T-cell (primary cell): ENCODE measurements at regions not wholly inside any gene's neighbourhood (a gene's known extent, or its start where the extent isn't known, plus 50 kb on each side); places are given as distances from the start of the nearest gene placed in this dataset.

Source experiments
- ATAC-seq, 4 experiments: fragments of 200-7000 bp in 3 of 4; fragments of 150-1000 bp in 1 of 4; cut with Tn5 transposase; replicated peaks in 1 of 4; 1 replicate in 3 of 4; 2 replicates in 1 of 4; pipeline ENCODE4 v1.10.0; 2021; ENCODE audit warnings: moderate library complexity in 3 of 4, mild to moderate bottlenecking in 2 of 4, moderate number of reproducible peaks in 1 of 4
- CTCF ChIA-PET, 2 donors: fragments of 300-600 bp; sonication (Branson Sonifier 250); formaldehyde crosslinking; loops; one replicate each; lab custom pipeline; 2022; ENCODE audit warnings: antibody characterized with exemption in 2 of 2; lab: Charles Lee
- POLR2A ChIA-PET, 2 donors: fragments of 300-600 bp; sonication (Branson Sonifier 250); formaldehyde crosslinking; loops; one replicate each; lab custom pipeline; 2022; ENCODE audit warnings: antibody characterized with exemption in 2 of 2; lab: Charles Lee
- DNase-seq, 35 experiments: peaks; one replicate each; pipeline versions ENCODE4 v3.0.0 to v3.0.0-alpha.2; 2013 to 2023
- H3K27ac ChIP-seq: one replicate; pipeline ENCODE4 v1.5.1; 2013; ENCODE audit warnings: low read length
- H3K27me3 ChIP-seq, 2 experiments: replicated peaks in 1 of 2; 1 replicate in 1 of 2; 2 replicates in 1 of 2; pipeline versions ENCODE4 v1.6.1 to v1.7.0; 2013; ENCODE audit warnings: low read length in 1 of 2, mixed read lengths in 1 of 2; ENCODE audit not compliant: control insufficient read depth in 2 of 2, insufficient read depth in 2 of 2; ENCODE audit errors: extremely low read depth in 1 of 2
- H3K36me3 ChIP-seq, 2 donors: 1 replicate in 1 of 2; 2 replicates in 1 of 2; pipeline versions ENCODE4 v1.6.1 to v1.7.0; 2013; ENCODE audit warnings: low read length in 1 of 2; ENCODE audit not compliant: control insufficient read depth in 2 of 2, insufficient read depth in 1 of 2; ENCODE audit errors: extremely low read depth in 1 of 2
- H3K4me1 ChIP-seq, 2 experiments: 1 replicate in 1 of 2; 2 replicates in 1 of 2; pipeline versions ENCODE4 v1.6.1 to v1.7.0; 2013; ENCODE audit warnings: low read length in 2 of 2, mixed read lengths in 1 of 2; ENCODE audit not compliant: insufficient read depth in 2 of 2, control insufficient read depth in 1 of 2; ENCODE audit errors: extremely low read depth in 1 of 2
- H3K4me3 ChIP-seq, 2 donors: 1 replicate in 1 of 2; 2 replicates in 1 of 2; pipeline versions ENCODE4 v1.5.1 to v1.7.0; 2013; ENCODE audit warnings: mild to moderate bottlenecking in 2 of 2, low read length in 1 of 2, moderate library complexity in 1 of 2; ENCODE audit not compliant: control insufficient read depth in 1 of 2; ENCODE audit errors: extremely low read depth in 1 of 2
- H3K9me3 ChIP-seq: 2 replicates; pipeline ENCODE4 v1.7.0; 2013
- H3K27ac Mint-ChIP-seq, 2 donors: one replicate each; pipeline ENCODE4 v1.8.0; 2020 to 2021; ENCODE audit warnings: mild to moderate bottlenecking in 2 of 2, mixed read lengths in 2 of 2
- H3K27me3 Mint-ChIP-seq, 2 donors: one replicate each; pipeline ENCODE4 v1.8.0; 2021 to 2022; ENCODE audit warnings: mixed read lengths in 2 of 2
- H3K36me3 Mint-ChIP-seq: one replicate; pipeline ENCODE4 v1.8.0; 2021; ENCODE audit warnings: mixed read lengths
- H3K4me1 Mint-ChIP-seq, 3 donors: one replicate each; pipeline ENCODE4 v1.8.0; 2020 to 2022; ENCODE audit warnings: mixed read lengths in 3 of 3, mild to moderate bottlenecking in 1 of 3
- H3K4me3 Mint-ChIP-seq, 3 donors: one replicate each; pipeline ENCODE4 v1.8.0; 2020 to 2022; ENCODE audit warnings: mild to moderate bottlenecking in 3 of 3, mixed read lengths in 3 of 3, moderate library complexity in 3 of 3
- H3K9me3 Mint-ChIP-seq, 3 donors: one replicate each; pipeline ENCODE4 v1.8.0; 2020 to 2022; ENCODE audit warnings: mixed read lengths in 3 of 3
- WGBS: methylation state at CpG from one replicate; pipeline ENCODE4 v1.1.5; 2013; ENCODE audit warnings: missing lambda C conversion rate; ENCODE audit not compliant: insufficient coverage; 5-methylcytosine and 5-hydroxymethylcytosine counted together

DNA sequence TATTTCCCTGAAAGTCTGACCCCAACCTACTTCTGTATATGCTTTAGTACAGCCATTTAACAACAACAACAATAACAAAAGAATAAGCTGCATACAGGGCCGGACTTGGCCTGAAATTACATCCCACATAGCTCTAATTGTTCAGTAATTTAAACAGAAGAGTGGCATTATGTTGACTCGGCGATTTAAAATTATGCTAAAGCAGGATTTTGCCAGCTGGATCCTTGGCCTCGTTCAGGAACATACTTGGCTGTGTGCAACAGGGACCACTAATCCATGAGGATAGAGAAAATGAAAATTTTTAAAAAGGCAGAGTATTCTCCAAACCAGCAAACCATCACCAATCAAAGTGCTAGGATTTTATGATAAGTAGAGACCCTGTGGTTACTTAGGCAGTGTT lies 433.1 kb upstream of the RBMS3 start:
- Mint-ChIP-seq H3K27ac (no peak overlapping the region), H3K9me3 (no peaks in the 10 kb centered on the region), H3K4me3 (no peak overlapping the region), H3K27me3 (no peaks in the 10 kb centered on the region), H3K36me3 (no peaks in the 10 kb centered on the region), H3K4me1 (no peaks in the 10 kb centered on the region)
- WGBS: no CpG with 5 or more reads among the region's 4 CpGs
- ATAC-seq (no peak), DNase-seq (no peak)
- Histone ChIP-seq H3K4me3 (no peak overlapping the region), H3K27ac (no peak overlapping the region), H3K27me3 (no peaks in the 10 kb centered on the region), H3K36me3 (no peaks in the 10 kb centered on the region), H3K4me1 (no peaks in the 10 kb centered on the region), H3K9me3 (no peaks in the 10 kb centered on the region)
- ChIA-PET CTCF (no interaction called here), POLR2A (no interaction called here)

DNA sequence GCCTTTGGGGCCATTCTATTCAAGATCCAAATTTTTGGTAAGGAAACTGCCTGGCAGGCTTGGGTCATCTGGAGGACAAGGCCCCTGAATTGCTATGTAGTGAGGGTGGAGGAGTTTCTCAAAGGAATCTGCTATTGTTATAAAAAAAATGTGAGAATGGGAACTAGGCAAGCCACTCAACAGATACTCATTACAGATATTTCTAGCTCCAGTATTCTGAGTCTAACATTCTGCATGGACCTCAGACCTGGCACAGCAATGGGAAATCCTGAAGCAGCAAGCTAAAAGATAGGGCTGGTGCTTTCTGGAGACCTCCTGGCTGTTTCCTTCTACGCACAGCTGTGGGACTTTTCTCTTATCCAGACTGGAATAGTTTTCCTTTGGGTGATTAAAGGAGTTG lies 430.7 kb upstream of the RBMS3 start:
- no peaks in the 10 kb centered on the region for H3K4me1 ChIP-seq
- H3K36me3 Mint-ChIP-seq: no peaks in the 10 kb centered on the region
- H3K27ac Mint-ChIP-seq: no peak overlapping the region
- H3K27me3 Mint-ChIP-seq: no peaks in the 10 kb centered on the region
- no peaks in the 10 kb centered on the region for H3K36me3 ChIP-seq
- H3K4me3 ChIP-seq: no peak overlapping the region
- no peaks in the 10 kb centered on the region for H3K27me3 ChIP-seq
- no peak overlapping the region for H3K27ac ChIP-seq
- no peak overlapping the region for H3K4me3 Mint-ChIP-seq
- ChIA-PET CTCF (no interaction called here), POLR2A (no interaction called here)
- no peaks in the 10 kb centered on the region for H3K9me3 ChIP-seq
- no peaks in the 10 kb centered on the region for H3K9me3 Mint-ChIP-seq
- ATAC-seq (no peak), DNase-seq (no peak)
- H3K4me1 Mint-ChIP-seq: no peaks in the 10 kb centered on the region
- no CpG with 5 or more reads among the region's 1 CpG for WGBS

DNA sequence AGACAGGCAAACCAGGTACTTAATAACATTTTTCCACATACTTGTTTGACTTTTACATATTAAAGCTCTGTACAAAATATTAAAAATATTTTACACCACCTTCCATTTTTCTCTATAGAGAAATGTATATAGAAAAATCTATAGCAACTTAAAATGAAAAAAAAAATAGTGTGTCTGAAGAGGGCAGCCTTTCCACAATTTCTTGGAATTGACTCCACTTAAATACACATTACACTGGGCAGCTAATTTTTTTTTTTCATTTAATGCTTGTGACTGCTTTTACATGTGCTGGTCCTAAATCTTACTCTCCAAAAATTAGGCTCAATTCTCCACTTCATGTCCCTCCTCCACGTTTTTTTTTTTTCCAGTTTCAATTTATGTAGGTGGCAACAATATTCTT lies 427.0 kb upstream of the RBMS3 start:
- Mint-ChIP-seq H3K27ac (no peak overlapping the region), H3K9me3 (peaks cover 0 to 4% (median 0%) of the 10 kb centered on the region in 3 donors)
- POLR2A ChIA-PET: no interaction called here

DNA sequence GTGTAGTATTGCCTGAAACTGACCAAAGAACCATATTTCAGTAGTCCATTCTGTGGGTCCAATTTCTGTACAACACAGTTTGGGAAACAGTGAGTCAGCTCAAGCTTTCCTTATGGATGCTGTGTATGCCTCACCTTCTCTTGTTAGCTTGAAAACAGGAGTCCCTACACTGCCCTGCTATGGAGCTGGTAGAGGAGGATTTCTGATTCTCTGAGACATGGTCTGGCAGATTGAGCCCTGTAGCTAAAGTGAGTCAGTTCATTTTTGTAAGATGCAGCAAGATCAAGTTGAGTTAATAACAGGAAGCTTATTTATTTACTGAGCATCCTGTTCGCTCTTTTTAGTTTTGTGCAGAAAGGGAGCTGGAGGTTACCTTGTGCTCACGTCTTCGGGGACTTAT lies 424.1 kb upstream of the RBMS3 start:
- Histone ChIP-seq H3K27me3 (no peaks in the 10 kb centered on the region), H3K4me1 (no peaks in the 10 kb centered on the region), H3K36me3 (no peaks in the 10 kb centered on the region), H3K4me3 (no peak overlapping the region), H3K9me3 (no peaks in the 10 kb centered on the region), H3K27ac (no peak overlapping the region)
- ATAC-seq: no peak
- H3K27ac Mint-ChIP-seq: no peak overlapping the region
- ChIA-PET CTCF (no interaction called here), POLR2A (no interaction called here)
- H3K36me3 Mint-ChIP-seq: no peaks in the 10 kb centered on the region
- H3K4me3 Mint-ChIP-seq: no peak overlapping the region
- no peaks in the 10 kb centered on the region for H3K27me3 Mint-ChIP-seq
- DNase-seq: no peak
- 62% methylated on average over 3 of the region's 3 CpGs for WGBS
- H3K9me3 Mint-ChIP-seq: peaks cover 0 to 4% (median 4%) of the 10 kb centered on the region in 3 donors
- no peaks in the 10 kb centered on the region for H3K4me1 Mint-ChIP-seq

More for the DNA sequence above, 427.0 kb upstream of the RBMS3 start:
- Histone ChIP-seq H3K4me1 (no peaks in the 10 kb centered on the region), H3K9me3 (no peaks in the 10 kb centered on the region), H3K27ac (no peak overlapping the region), H3K27me3 (no peaks in the 10 kb centered on the region), H3K4me3 (no peak overlapping the region), H3K36me3 (no peaks in the 10 kb centered on the region)
- ATAC-seq: no peak
- no CpG with 5 or more reads among the region's 1 CpG for WGBS
- Mint-ChIP-seq H3K4me3 (no peak overlapping the region), H3K4me1 (no peaks in the 10 kb centered on the region), H3K27me3 (no peaks in the 10 kb centered on the region), H3K36me3 (no peaks in the 10 kb centered on the region)
- no peak for DNase-seq
- CTCF ChIA-PET: interaction anchor here (0.7 kb wide), 2 partner anchors 85 to 241 kb away, joined by 4 read pairs; no protein-coding TSS in a partner anchor

- DNase-seq: no peak
- Histone ChIP-seq H3K4me3 (no peak overlapping the region), H3K4me1 (no peaks in the 10 kb centered on the region), H3K27me3 (no peaks in the 10 kb centered on the region), H3K36me3 (no peaks in the 10 kb centered on the region), H3K9me3 (no peaks in the 10 kb centered on the region), H3K27ac (no peak overlapping the region)
- Mint-ChIP-seq H3K4me1 (no peaks in the 10 kb centered on the region), H3K9me3 (peaks cover 0 to 7% (median 4%) of the 10 kb centered on the region in 3 donors), H3K36me3 (no peaks in the 10 kb centered on the region), H3K27ac (no peak overlapping the region), H3K4me3 (no peak overlapping the region), H3K27me3 (no peaks in the 10 kb centered on the region)
- POLR2A ChIA-PET: interaction anchor here in 1 of 2 donors (0.7 kb wide), 1 partner anchor 1220 kb away, joined by 3 read pairs; no protein-coding TSS in a partner anchor
- CTCF ChIA-PET: no interaction called here
- no peak for ATAC-seq
Observed at GRCh38 chr3:28859897-28860296, 421.0 kb upstream of the RBMS3 start.

GRCh38 chr3:28860307-28860706 lies 420.6 kb upstream of the RBMS3 start:
- WGBS: 14% methylated on average over 2 of the region's 4 CpGs
- ChIA-PET CTCF (no interaction called here), POLR2A (no interaction called here)

DNA sequence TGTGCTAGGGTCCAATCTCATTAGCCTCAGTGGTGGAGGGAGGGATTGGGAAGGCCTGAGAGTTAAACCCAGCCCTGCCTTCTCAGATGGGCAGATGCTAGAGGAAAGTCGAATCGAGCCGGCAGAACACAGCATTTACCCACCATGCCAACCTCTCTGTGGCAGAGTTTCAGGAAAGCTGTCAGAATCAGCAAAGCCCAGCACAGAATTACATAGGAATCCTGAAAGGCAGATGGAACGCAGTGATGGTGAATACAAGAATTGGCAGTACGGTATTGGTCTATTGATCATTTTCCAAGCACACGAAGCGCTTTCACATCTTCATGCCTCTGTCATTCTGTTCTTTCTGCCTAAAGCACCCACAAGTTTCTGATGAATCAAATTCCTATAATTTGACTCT lies 417.7 kb upstream of the RBMS3 start:
- ATAC-seq: no peak
- ChIA-PET POLR2A (no interaction called here), CTCF (no interaction called here)
- no peaks in the 10 kb centered on the region for H3K4me1 Mint-ChIP-seq
- no peak overlapping the region for H3K4me3 Mint-ChIP-seq
- H3K27ac Mint-ChIP-seq: no peak overlapping the region
- WGBS: 100% methylated on average over 1 of the region's 7 CpGs
- Histone ChIP-seq H3K4me1 (no peaks in the 10 kb centered on the region), H3K36me3 (no peaks in the 10 kb centered on the region), H3K27ac (no peak overlapping the region), H3K9me3 (no peaks in the 10 kb centered on the region), H3K4me3 (no peak overlapping the region), H3K27me3 (no peaks in the 10 kb centered on the region)
- H3K9me3 Mint-ChIP-seq: peaks cover 0 to 7% (median 4%) of the 10 kb centered on the region in 3 donors
- H3K36me3 Mint-ChIP-seq: no peaks in the 10 kb centered on the region
- H3K27me3 Mint-ChIP-seq: no peaks in the 10 kb centered on the region
- no peak for DNase-seq

More at GRCh38 chr3:28860307-28860706, 420.6 kb upstream of the RBMS3 start:
- no peak overlapping the region for H3K4me3 ChIP-seq
- no peaks in the 10 kb centered on the region for H3K27me3 Mint-ChIP-seq
- no peaks in the 10 kb centered on the region for H3K36me3 ChIP-seq
- no peaks in the 10 kb centered on the region for H3K4me1 Mint-ChIP-seq
- no peak overlapping the region for H3K27ac ChIP-seq
- no peaks in the 10 kb centered on the region for H3K27me3 ChIP-seq
- H3K9me3 Mint-ChIP-seq: peaks cover 0 to 7% (median 4%) of the 10 kb centered on the region in 3 donors
- DNase-seq (no peak), ATAC-seq (no peak)
- no peak overlapping the region for H3K27ac Mint-ChIP-seq
- no peaks in the 10 kb centered on the region for H3K9me3 ChIP-seq
- H3K36me3 Mint-ChIP-seq: no peaks in the 10 kb centered on the region
- no peaks in the 10 kb centered on the region for H3K4me1 ChIP-seq
- H3K4me3 Mint-ChIP-seq: no peak overlapping the region
